Hepatocyte (in vitro differentiated cells): ENCODE measurements at regions not wholly inside any gene's neighbourhood (a gene's known extent, or its start where the extent isn't known, plus 50 kb on each side); places are given as distances from the start of the nearest gene placed in this dataset.
"Not testable (repeated sequence)": the region's sequence is repeated elsewhere in the genome, so short reads cannot be mapped to it uniquely, and the experiment has no call there.

Experiments used
- DNase-seq: peaks from one replicate; pipeline ENCODE4 v3.0.0-alpha.2; 2016; ENCODE audit warnings: low spot score
- H2AFZ ChIP-seq: fragments of 200-600 bp; sonication (generic); 2 replicates; pipeline ENCODE4 v1.6.0; 2016; ENCODE audit warnings: antibody characterized with exemption, mild to moderate bottlenecking
- H3K27ac ChIP-seq: fragments of 200-600 bp; sonication (generic); 2 replicates; pipeline ENCODE4 v1.5.1; 2016; ENCODE audit warnings: mild to moderate bottlenecking
- H3K27me3 ChIP-seq: fragments of 200-600 bp; sonication (generic); 2 replicates; pipeline ENCODE4 v1.6.1; 2016
- H3K36me3 ChIP-seq: fragments of 200-600 bp; sonication (generic); replicated peaks from 2 replicates; pipeline ENCODE4 v1.5.1; 2016; ENCODE audit warnings: low read depth; ENCODE audit not compliant: insufficient read depth
- H3K4me1 ChIP-seq: fragments of 200-600 bp; sonication (generic); 2 replicates; pipeline ENCODE4 v1.5.1; 2016; ENCODE audit warnings: mild to moderate bottlenecking, moderate library complexity; ENCODE audit not compliant: insufficient read depth
- H3K4me2 ChIP-seq: fragments of 200-600 bp; sonication (generic); 2 replicates; pipeline ENCODE4 v1.6.0; 2016
- H3K4me3 ChIP-seq: fragments of 200-600 bp; sonication (generic); 2 replicates; pipeline ENCODE4 v1.5.1; 2016; ENCODE audit warnings: mild to moderate bottlenecking
- H3K79me2 ChIP-seq: fragments of 200-600 bp; sonication (generic); 2 replicates; pipeline ENCODE4 v1.6.0; 2017; ENCODE audit warnings: mild to moderate bottlenecking
- H3K9me2 ChIP-seq: fragments of 200-600 bp; sonication (generic); replicated peaks from 2 replicates; pipeline ENCODE4 v1.6.0; 2017; ENCODE audit warnings: mild to moderate bottlenecking; ENCODE audit not compliant: insufficient read depth
- H3K9me3 ChIP-seq: fragments of 200-600 bp; sonication (generic); 2 replicates; pipeline ENCODE4 v1.5.1; 2016; ENCODE audit warnings: low read depth, mild to moderate bottlenecking
- H4K20me1 ChIP-seq: fragments of 200-600 bp; sonication (generic); 2 replicates; pipeline ENCODE4 v1.6.0; 2016; ENCODE audit warnings: mild to moderate bottlenecking; ENCODE audit not compliant: insufficient read depth, poor library complexity, severe bottlenecking
- CTCF ChIP-seq: fragments of 200-600 bp; sonication (generic); IDR thresholded peaks from 2 replicates; pipeline ENCODE4 v1.5.1; 2016; ENCODE audit warnings: antibody characterized with exemption, mild to moderate bottlenecking; ENCODE audit not compliant: poor library complexity
- WGBS: methylation state at CpG from one replicate; pipeline ENCODE4 v1.1.6; 2016; ENCODE audit warnings: low lambda C conversion rate; ENCODE audit errors: missing lambda C conversion rate; 5-methylcytosine and 5-hydroxymethylcytosine counted together

- not testable (repeated sequence) for H3K4me3 ChIP-seq, H3K36me3 ChIP-seq, H3K9me3 ChIP-seq, H3K27ac ChIP-seq, H4K20me1 ChIP-seq, H3K27me3 ChIP-seq, H3K79me2 ChIP-seq, H2AFZ ChIP-seq, H3K4me2 ChIP-seq, DNase-seq, H3K4me1 ChIP-seq, H3K9me2 ChIP-seq
- WGBS = 72% methylated on average over 7 of the region's 7 CpGs
These were observed 332.9 kb downstream of the CACNA1B start for GRCh38 chr9:138210388-138210986.

DNA sequence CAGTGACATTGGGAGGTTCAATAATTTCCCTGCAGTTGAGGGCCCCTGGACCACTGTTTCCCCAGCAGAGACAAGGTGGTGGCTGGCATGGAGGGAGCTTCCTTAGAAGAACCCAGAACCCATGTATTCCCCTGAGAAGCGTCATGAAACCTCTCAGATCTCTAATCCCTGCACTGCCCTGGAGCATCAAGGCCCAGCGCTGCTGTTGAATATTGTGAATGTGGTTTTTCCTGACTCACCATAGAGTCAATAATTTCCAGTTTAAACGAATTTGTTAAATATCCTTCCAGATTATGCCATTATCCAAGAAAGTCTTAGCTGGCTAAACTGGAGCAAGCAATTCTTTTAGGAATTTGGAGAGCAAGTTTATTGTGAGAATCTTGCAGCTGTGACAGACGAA lies 333.5 kb downstream of the CACNA1B start:
- not testable (repeated sequence) for H3K27ac ChIP-seq, H3K4me3 ChIP-seq, H3K27me3 ChIP-seq, H2AFZ ChIP-seq, H3K36me3 ChIP-seq, H3K79me2 ChIP-seq, DNase-seq, H3K9me2 ChIP-seq, H3K4me2 ChIP-seq, H3K9me3 ChIP-seq, H3K4me1 ChIP-seq, H4K20me1 ChIP-seq
- 43% methylated on average over 1 of the region's 4 CpGs for WGBS

- H3K4me1 ChIP-seq, H3K36me3 ChIP-seq, H3K79me2 ChIP-seq, H3K4me3 ChIP-seq, H3K27ac ChIP-seq, H2AFZ ChIP-seq, H3K4me2 ChIP-seq, H4K20me1 ChIP-seq, H3K27me3 ChIP-seq, H3K9me2 ChIP-seq, H3K9me3 ChIP-seq: not testable (repeated sequence)
- DNase-seq = peak; percentile 38
- 47% methylated on average over 7 of the region's 7 CpGs for WGBS
- TF ChIP-seq CTCF = peak; percentile 34
These were observed 334.1 kb downstream of the CACNA1B start for GRCh38 chr9:138211544-138212219.

- H3K27me3 ChIP-seq, H3K4me2 ChIP-seq, DNase-seq, H3K79me2 ChIP-seq, H3K27ac ChIP-seq, H4K20me1 ChIP-seq, H3K9me3 ChIP-seq, H3K4me3 ChIP-seq, H2AFZ ChIP-seq, H3K9me2 ChIP-seq, H3K4me1 ChIP-seq, H3K36me3 ChIP-seq: not testable (repeated sequence)
- 77% methylated on average over 2 of the region's 3 CpGs for WGBS
These were observed 335.2 kb downstream of the CACNA1B start for GRCh38 chr9:138212811-138213210.

DNA sequence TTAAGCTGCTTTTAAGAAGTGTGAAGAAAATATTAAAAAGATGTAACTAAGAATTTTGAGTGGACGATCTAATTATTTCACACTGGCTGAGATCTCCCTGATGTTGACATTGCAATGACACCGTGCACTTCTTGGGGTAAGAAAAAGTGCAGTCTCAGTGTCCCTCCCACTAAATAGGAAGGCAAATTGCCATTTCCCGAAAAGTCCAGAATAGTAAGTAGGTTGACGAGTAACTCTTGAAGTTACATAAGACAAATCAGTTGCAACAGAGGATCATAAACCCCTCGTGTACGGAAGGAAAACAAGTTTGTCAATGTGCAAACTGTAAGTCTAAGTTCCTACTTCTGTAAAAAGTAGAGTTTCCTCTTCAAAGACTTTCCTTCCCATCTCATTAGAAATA lies 336.2 kb downstream of the CACNA1B start:
- not testable (repeated sequence) for H3K79me2 ChIP-seq, H3K4me1 ChIP-seq, H3K36me3 ChIP-seq, H3K9me2 ChIP-seq, H3K4me2 ChIP-seq, H4K20me1 ChIP-seq, H3K27ac ChIP-seq, H3K9me3 ChIP-seq, H3K4me3 ChIP-seq, DNase-seq, H2AFZ ChIP-seq, H3K27me3 ChIP-seq
- WGBS = 75% methylated on average over 4 of the region's 6 CpGs

GRCh38 chr9:138214548-138214947 lies 337.0 kb downstream of the CACNA1B start:
- not testable (repeated sequence) for H2AFZ ChIP-seq, H4K20me1 ChIP-seq, H3K27me3 ChIP-seq, H3K79me2 ChIP-seq, H3K36me3 ChIP-seq, H3K9me2 ChIP-seq, H3K27ac ChIP-seq, DNase-seq, H3K9me3 ChIP-seq, H3K4me2 ChIP-seq, H3K4me1 ChIP-seq, H3K4me3 ChIP-seq
- WGBS = 75% methylated on average over 8 of the region's 8 CpGs

DNA sequence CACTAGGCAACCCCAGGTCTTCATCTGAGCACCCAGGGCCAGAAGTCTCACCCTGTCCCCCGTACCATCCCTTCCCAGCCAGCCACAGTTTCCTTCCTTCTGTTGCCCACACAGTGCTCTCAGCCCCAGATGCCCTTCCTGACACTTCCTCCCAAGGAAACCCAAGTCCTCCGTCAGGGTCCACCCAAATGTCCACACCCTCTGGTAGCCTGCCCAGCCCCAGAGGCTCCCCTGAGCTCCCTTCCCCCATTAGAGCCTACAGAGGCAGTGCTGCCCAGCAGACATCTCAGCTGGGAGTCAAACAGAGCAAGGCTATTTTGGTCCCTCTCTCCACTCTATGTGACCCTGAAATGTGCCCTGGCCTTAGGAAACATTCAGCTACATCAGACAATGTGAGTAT lies 338.0 kb downstream of the CACNA1B start:
- not testable (repeated sequence) for H3K27me3 ChIP-seq, H3K4me2 ChIP-seq, H3K36me3 ChIP-seq, H3K4me3 ChIP-seq, H3K79me2 ChIP-seq, H2AFZ ChIP-seq, DNase-seq, H4K20me1 ChIP-seq, H3K9me3 ChIP-seq, H3K4me1 ChIP-seq, H3K9me2 ChIP-seq, H3K27ac ChIP-seq
- no CpG with 5 or more reads among the region's 2 CpGs for WGBS

DNA sequence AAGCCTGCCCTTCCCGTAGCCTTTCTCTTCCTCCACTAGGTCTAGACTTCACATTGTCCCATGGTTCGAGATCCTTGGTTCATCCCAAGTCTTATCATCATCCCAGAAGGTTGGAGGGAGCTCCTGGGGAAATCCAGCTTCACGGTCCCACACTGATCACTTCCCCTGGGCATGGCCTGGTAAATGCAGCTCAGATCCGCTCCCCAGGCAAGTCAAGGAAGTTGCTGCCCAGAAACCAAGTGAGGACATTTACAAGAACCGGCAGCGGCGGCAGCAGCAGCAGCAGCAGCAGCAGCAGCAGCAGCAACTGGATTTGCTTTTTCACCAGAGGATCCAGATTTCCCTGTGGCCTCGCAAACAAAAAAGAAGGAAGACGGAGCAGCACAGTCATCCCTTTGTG lies 339.2 kb downstream of the CACNA1B start:
- not testable (repeated sequence) for H3K79me2 ChIP-seq, H3K4me1 ChIP-seq, H3K9me2 ChIP-seq, H3K36me3 ChIP-seq, H2AFZ ChIP-seq, H3K9me3 ChIP-seq, H3K27me3 ChIP-seq, DNase-seq, H3K27ac ChIP-seq, H3K4me2 ChIP-seq, H3K4me3 ChIP-seq, H4K20me1 ChIP-seq
- 59% methylated on average over 9 of the region's 9 CpGs for WGBS
